GM10266 (cell line): ENCODE measurements at regions not wholly inside any gene's neighbourhood (a gene's known extent, or its start where the extent isn't known, plus 50 kb on each side); places are given as distances from the start of the nearest gene placed in this dataset.

Source experiments
- DNase-seq: peaks from one replicate; pipeline ENCODE4 v3.0.0; 2012; ENCODE audit errors: extremely low spot score
- CTCF ChIP-seq: IDR thresholded peaks from 2 replicates; pipeline ENCODE4 v1.5.1; 2012; ENCODE audit warnings: mild to moderate bottlenecking, low read depth; ENCODE audit not compliant: control insufficient read depth, insufficient read depth; ENCODE audit errors: missing control alignments

DNA sequence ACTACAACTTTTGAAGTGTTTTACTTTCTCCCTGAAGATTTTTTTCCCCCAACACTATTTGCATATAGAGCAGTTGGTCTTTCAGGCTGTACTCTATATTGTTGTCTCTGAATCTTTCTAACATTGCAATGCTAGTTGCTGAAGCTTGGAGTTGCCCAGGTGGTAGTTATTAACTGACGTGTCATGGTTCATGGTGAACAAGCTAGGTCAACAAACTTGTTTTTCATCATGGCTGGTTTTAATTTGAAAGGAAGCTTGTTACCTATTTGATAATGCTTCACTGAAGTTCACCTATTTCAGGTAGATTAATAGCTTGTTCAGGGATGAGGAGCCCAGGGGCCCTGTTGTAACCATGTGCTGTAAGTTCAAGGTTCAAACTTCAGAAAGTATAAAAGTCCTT lies 158.8 kb upstream of the ZEB2 start:
- DNase-seq, result no peak
- TF ChIP-seq CTCF, result no peak

DNA sequence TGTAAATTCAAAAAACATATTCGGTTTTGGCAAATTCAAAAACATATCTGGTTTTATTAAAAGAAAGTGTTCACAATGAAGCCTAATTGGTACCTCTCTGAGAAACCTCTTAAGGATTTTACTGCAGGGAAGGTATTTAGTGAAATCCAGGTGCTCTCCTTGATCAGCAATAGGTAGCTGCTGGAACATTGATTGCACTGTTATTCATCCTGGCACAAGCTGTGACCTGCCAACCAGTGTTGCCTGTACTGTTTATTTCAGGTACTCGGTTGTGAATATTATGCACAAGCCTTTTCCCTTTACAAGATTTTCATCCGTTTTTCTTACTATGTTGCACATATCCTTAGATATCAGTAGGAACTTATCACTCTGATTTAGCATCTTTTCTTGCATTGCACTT lies 155.8 kb upstream of the ZEB2 start:
- TF ChIP-seq CTCF, result no peak
- DNase-seq, result no peak

- TF ChIP-seq CTCF, result no peak
- DNase-seq, result no peak
These were observed 155.4 kb upstream of the ZEB2 start for GRCh38 chr2:144675331-144675730.

DNA sequence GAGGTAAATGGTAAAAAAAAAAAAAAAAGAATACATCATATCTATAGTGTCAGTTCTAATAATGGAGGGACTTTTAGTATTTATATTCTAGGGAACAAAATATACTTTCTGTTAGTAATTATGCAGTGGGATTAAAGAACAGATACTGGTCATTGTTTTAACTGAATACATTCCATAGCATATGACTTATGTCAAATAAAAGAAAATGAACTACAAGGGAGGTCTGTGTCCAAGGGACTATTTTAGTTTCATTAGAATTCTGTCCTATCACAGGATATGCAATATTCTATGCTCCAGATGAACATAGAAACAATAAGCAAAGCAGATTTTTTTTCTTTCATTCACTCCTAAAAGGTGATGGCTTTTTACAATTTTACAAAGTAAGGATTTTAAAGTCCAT lies 154.2 kb upstream of the ZEB2 start:
- no peak for TF ChIP-seq CTCF
- no peak for DNase-seq

- no peak for DNase-seq
- no peak for TF ChIP-seq CTCF
These were observed 153.5 kb upstream of the ZEB2 start for GRCh38 chr2:144673456-144673855.

DNA sequence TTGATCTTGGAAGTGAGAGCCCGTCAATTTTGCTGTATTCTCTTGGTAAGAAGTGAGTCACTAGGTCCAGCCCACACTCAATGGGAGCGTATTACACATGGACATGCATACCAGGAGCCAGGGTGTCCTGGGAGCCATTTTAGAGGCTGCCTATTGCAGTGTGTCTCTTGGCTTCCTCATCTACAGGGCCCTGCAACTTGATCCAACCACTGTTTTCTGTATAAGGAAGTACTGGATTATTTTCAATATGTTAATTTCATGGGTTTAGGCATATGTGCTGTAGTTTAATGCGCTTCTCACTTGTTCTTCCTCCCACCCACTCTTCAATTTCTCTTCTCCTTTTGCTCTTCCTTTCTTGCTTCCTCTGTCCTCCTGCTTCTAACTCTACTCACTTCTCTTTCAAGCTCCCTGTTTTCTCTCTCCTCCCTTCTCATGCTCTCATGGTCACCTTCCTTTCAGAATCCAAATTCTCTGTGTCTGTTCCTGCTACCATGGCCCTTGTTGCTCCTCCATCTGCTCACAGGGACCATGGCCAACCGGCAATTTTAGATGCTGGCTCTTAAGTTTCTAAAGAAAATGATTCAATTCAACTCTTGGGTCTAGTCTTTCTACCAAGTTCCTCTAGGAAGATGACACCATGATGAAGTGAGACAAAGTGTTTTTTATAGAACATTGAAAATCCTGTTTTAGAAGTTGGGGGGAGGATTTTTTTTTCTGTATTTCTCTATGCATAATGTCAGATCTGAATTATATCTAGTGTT lies 152.0 kb upstream of the ZEB2 start:
- TF ChIP-seq CTCF, result no peak
- no peak for DNase-seq

GRCh38 chr2:144670738-144671137 lies 150.8 kb upstream of the ZEB2 start:
- DNase-seq, result no peak
- TF ChIP-seq CTCF, result no peak
